ENCODE measurements at regions not wholly inside any gene's neighbourhood (a gene's known extent, or its start where the extent isn't known, plus 50 kb on each side); places are given as distances from the start of the nearest gene placed in this dataset.
"Not testable (repeated sequence)": the region's sequence is repeated elsewhere in the genome, so short reads cannot be mapped to it uniquely, and the experiment has no call there.

DNA sequence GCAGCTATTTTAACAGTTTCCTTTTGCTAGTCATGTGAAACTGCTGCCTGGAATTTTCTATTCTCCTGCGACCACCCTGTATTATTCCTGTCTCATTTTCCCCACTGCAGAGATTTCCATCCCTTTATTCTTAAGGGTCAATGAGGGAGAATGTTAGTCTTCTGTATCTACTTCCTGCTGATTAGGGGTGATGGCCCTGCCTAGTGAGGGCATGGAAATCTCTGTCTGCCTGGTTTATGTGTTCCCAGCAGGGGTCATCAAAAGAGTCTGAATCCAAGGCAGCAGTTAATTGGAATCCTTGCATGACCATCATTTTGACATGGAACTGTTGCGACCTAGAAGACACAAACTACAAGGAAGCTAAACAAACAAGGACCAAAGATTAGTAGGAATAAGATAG lies 325.2 kb downstream of the PLPP3 start:
- TF ChIP-seq, protein P1, sequence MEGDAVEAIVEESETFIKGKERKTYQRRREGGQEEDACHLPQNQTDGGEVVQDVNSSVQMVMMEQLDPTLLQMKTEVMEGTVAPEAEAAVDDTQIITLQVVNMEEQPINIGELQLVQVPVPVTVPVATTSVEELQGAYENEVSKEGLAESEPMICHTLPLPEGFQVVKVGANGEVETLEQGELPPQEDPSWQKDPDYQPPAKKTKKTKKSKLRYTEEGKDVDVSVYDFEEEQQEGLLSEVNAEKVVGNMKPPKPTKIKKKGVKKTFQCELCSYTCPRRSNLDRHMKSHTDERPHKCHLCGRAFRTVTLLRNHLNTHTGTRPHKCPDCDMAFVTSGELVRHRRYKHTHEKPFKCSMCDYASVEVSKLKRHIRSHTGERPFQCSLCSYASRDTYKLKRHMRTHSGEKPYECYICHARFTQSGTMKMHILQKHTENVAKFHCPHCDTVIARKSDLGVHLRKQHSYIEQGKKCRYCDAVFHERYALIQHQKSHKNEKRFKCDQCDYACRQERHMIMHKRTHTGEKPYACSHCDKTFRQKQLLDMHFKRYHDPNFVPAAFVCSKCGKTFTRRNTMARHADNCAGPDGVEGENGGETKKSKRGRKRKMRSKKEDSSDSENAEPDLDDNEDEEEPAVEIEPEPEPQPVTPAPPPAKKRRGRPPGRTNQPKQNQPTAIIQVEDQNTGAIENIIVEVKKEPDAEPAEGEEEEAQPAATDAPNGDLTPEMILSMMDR (IDR thresholded peaks at IDR 0.05; ENCODE audit: insufficient read depth, low read depth, low read length, missing control alignments) = no peak
- DNase-seq (ENCODE audit: low read depth) = no peak
- H3K4me3 ChIP-seq (ENCODE audit: low read depth, low read length) = no peak overlapping the region

DNA sequence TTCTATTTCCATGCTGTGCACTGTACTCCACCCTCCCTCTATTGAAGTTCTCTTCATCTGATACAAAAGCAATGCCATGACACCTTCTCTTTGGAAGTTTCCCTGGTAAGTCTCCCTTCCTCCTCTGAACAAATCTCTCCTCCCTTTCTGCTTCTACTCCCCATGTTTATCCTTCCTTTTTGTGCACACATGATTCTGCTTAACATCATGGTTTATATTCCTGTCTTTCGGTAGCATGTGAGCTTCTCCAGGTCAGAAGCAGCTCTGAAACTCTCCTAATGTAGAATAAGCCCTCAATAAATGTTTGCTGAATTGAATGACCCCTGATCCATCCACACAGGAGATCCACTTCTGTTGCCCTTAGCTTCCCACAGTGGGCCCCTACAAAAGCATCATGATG lies 328.6 kb downstream of the PLPP3 start:
- no peak overlapping the region for H3K4me3 ChIP-seq (ENCODE audit: low read depth, low read length)
- DNase-seq (ENCODE audit: low read depth) = no peak
- TF ChIP-seq, protein P1 (IDR thresholded peaks at IDR 0.05; ENCODE audit: insufficient read depth, low read depth, low read length, missing control alignments) = no peak

DNA sequence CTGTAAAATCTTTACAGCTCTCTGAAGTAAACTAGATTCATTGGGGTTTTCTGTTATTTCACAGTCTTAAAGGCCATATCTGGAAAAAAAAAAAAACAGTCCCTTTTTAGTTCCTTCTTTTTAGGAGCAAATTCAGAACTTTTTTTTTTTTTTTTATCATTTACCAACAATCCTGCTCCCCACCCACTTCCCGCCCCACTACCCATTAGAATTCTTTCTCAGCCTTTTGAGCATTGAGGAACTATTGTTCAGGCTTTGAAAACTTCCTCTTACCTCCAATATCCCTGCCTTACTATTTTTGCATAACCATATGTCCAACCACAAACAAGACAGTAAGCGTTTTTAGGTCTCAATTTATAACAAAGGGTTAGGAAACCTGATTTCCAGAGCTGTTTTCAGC lies 330.1 kb downstream of the PLPP3 start:
- no peak overlapping the region for H3K4me3 ChIP-seq (ENCODE audit: low read depth, low read length)
- no peak for DNase-seq (ENCODE audit: low read depth)
- TF ChIP-seq, protein P1 (IDR thresholded peaks at IDR 0.05; ENCODE audit: insufficient read depth, low read depth, low read length, missing control alignments) = no peak

DNA sequence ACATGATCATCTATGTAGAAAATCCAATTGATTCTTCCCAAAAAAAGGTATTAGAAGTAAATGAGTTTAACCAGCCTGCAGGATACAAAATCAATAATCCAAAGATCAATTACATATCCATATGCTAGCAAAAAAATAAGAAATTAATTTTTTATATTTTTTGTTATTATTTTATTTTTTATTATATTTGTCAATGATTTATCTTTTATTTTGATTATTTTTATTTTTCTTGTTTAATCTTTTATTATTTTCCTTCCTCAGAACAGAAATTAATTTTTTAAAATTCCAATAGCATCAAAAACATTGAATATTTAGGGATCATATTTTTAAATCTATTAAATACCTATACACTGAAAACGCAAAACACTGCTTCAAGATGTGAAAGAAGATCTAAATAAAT lies 331.2 kb downstream of the PLPP3 start:
- DNase-seq (ENCODE audit: low read depth) = no peak
- TF ChIP-seq, protein P1 (IDR thresholded peaks at IDR 0.05; ENCODE audit: insufficient read depth, low read depth, low read length, missing control alignments) = no peak
- no peak overlapping the region for H3K4me3 ChIP-seq (ENCODE audit: low read depth, low read length)

DNA sequence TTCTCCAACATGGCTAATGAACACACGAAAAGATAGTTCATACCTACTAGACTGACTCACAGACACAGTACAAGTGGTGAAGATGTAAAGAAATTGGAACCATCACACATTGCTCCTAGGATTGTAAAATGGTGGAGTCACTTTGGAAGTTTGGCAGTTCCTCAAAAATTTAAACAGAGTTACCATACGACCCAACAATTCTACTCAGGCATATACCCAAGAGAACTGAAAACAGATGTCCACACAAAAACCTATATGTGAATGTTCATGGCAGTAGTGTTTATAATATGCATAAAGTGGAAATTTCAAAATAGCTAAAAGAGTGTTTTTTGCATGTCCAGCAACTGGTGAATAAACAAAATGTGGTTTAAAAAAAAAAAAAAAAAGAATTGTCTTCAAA lies 332.6 kb downstream of the PLPP3 start:
- not testable (repeated sequence) for H3K4me3 ChIP-seq (ENCODE audit: low read depth, low read length)

GRCh38 chr1:56240400-56240799 lies 339.0 kb downstream of the PLPP3 start:
- TF ChIP-seq, protein P1 (IDR thresholded peaks at IDR 0.05; ENCODE audit: insufficient read depth, low read depth, low read length, missing control alignments) = no peak
- DNase-seq (ENCODE audit: low read depth) = no peak
- H3K4me3 ChIP-seq (ENCODE audit: low read depth, low read length) = no peak overlapping the region

More for the DNA sequence above, 332.6 kb downstream of the PLPP3 start:
- not testable (repeated sequence) for DNase-seq (ENCODE audit: low read depth)

GRCh38 chr1:56237491-56238064 lies 341.8 kb downstream of the PLPP3 start:
- DNase-seq (ENCODE audit: low read depth) = no peak
- TF ChIP-seq, protein P1 (IDR thresholded peaks at IDR 0.05; ENCODE audit: insufficient read depth, low read depth, low read length, missing control alignments) = no peak

More at GRCh38 chr1:56237491-56238064, 341.8 kb downstream of the PLPP3 start:
- no peak overlapping the region for H3K4me3 ChIP-seq (ENCODE audit: low read depth, low read length)
